IMR-90 (cell line): ENCODE measurements at regions not wholly inside any gene's neighbourhood (a gene's known extent, or its start where the extent isn't known, plus 50 kb on each side); places are given as distances from the start of the nearest gene placed in this dataset.

Source experiments
- ATAC-seq: fragments of 200-7000 bp; cut with Tn5 transposase; 2 replicates; pipeline ENCODE4 v1.9.1; 2020; ENCODE audit warnings: low read depth, mild to moderate bottlenecking, moderate library complexity
- BruUV-seq: library from RNA; stranded (reverse); fragments of 400-500 nt; replicated peaks from 2 replicates; lab custom pipeline; 2021; lab: Mats Ljungman, UMichigan
- CTCF ChIA-PET: fragments of 300-600 bp; formaldehyde crosslinking; extraction: SDS; loops from one replicate; lab custom pipeline; 2021; ENCODE audit warnings: antibody characterized with exemption; lab: Yijun Ruan, JAX
- POLR2A ChIA-PET: fragments of 300-600 bp; sonication (Branson Sonifier 250); formaldehyde crosslinking; loops from one replicate; lab custom pipeline; 2022; ENCODE audit warnings: antibody characterized with exemption; ENCODE audit not compliant: unreplicated experiment; lab: Charles Lee
- DNase-seq: peaks from one replicate; pipeline ENCODE4 v3.0.0; 2013
- H2AFZ ChIP-seq: replicated peaks from 2 replicates; pipeline ENCODE3; 2013; ENCODE audit warnings: low read length, mild to moderate bottlenecking; ENCODE audit not compliant: poor library complexity
- H2AK5ac ChIP-seq: 2 replicates; pipeline ENCODE4 v1.6.1; 2013; ENCODE audit warnings: low read depth, low read length, inconsistent platforms
- H2AK9ac ChIP-seq: replicated peaks from 2 replicates; pipeline ENCODE3; 2013; ENCODE audit warnings: mild to moderate bottlenecking, low read depth, low read length, moderate library complexity; ENCODE audit not compliant: poor library complexity
- H2BK120ac ChIP-seq: 2 replicates; pipeline ENCODE4 v1.6.1; 2013; ENCODE audit warnings: low read depth, low read length, inconsistent platforms
- H2BK15ac ChIP-seq: 3 replicates; pipeline ENCODE4 v1.6.1; 2013; ENCODE audit warnings: low read depth, low read length, inconsistent platforms
- H2BK20ac ChIP-seq: 2 replicates; pipeline ENCODE4 v1.6.1; 2013; ENCODE audit warnings: low read depth, mild to moderate bottlenecking, inconsistent platforms, low read length, moderate library complexity
- H2BK5ac ChIP-seq: 2 replicates; pipeline ENCODE4 v1.6.1; 2013; ENCODE audit warnings: mild to moderate bottlenecking, low read depth, low read length, inconsistent platforms; ENCODE audit not compliant: poor library complexity, severe bottlenecking
- H3K14ac ChIP-seq: replicated peaks from 2 replicates; pipeline ENCODE4 v1.6.1; 2013; ENCODE audit warnings: low read depth, low read length, inconsistent platforms
- H3K18ac ChIP-seq: 2 replicates; pipeline ENCODE4 v1.6.1; 2013; ENCODE audit warnings: low read depth, low read length, control low read depth
- H3K23ac ChIP-seq: 2 replicates; pipeline ENCODE4 v1.6.1; 2013; ENCODE audit warnings: low read depth, low read length, inconsistent platforms
- H3K27ac ChIP-seq: 2 replicates; pipeline ENCODE4 v1.5.1; 2013; ENCODE audit warnings: mild to moderate bottlenecking, control low read depth, low read length; ENCODE audit not compliant: insufficient read depth
- H3K27me3 ChIP-seq: 2 replicates; pipeline ENCODE4 v1.6.1; 2013; ENCODE audit warnings: low read length; ENCODE audit not compliant: control insufficient read depth, insufficient read depth
- H3K36me3 ChIP-seq: 2 replicates; pipeline ENCODE4 v1.6.1; 2013; ENCODE audit warnings: low read length, mixed read lengths; ENCODE audit not compliant: control insufficient read depth, insufficient read depth
- H3K4ac ChIP-seq: 2 replicates; pipeline ENCODE4 v1.6.1; 2013; ENCODE audit warnings: low read depth, low read length, inconsistent platforms
- H3K4me1 ChIP-seq: 2 replicates; pipeline ENCODE4 v1.6.1; 2013; ENCODE audit warnings: low read length, mixed read lengths; ENCODE audit not compliant: control insufficient read depth, insufficient read depth
- H3K4me2 ChIP-seq: 2 replicates; pipeline ENCODE4 v1.6.1; 2013; ENCODE audit warnings: low read depth, mild to moderate bottlenecking, control low read depth, low read length, moderate library complexity
- H3K4me3 ChIP-seq: 2 replicates; pipeline ENCODE4 v1.5.1; 2013; ENCODE audit warnings: low read depth, mild to moderate bottlenecking, control low read depth, low read length, moderate library complexity; ENCODE audit not compliant: insufficient read depth
- H3K56ac ChIP-seq: 2 replicates; pipeline ENCODE4 v1.6.1; 2013; ENCODE audit warnings: low read length, inconsistent platforms; ENCODE audit not compliant: insufficient read depth; ENCODE audit errors: extremely low read depth
- H3K79me1 ChIP-seq, 2 experiments: 2 replicates each; pipeline ENCODE4 v1.6.1; 2013; ENCODE audit warnings: low read length in 2 of 2, inconsistent platforms in 1 of 2, low read depth in 1 of 2
- H3K9ac ChIP-seq: 2 replicates; pipeline ENCODE4 v1.6.1; 2013; ENCODE audit warnings: low read depth, low read length, control low read depth
- H3K9me1 ChIP-seq: 2 replicates; pipeline ENCODE4 v1.6.1; 2013; ENCODE audit warnings: low read length, inconsistent platforms; ENCODE audit not compliant: insufficient read depth
- H3K9me3 ChIP-seq: 2 replicates; pipeline ENCODE4 v1.6.1; 2013; ENCODE audit warnings: low read length; ENCODE audit not compliant: control insufficient read depth, insufficient read depth
- H4K20me1 ChIP-seq: 2 replicates; pipeline ENCODE4 v1.6.1; 2013; ENCODE audit warnings: low read length, inconsistent platforms; ENCODE audit not compliant: insufficient read depth
- H4K5ac ChIP-seq: 2 replicates; pipeline ENCODE4 v1.6.1; 2013; ENCODE audit warnings: mild to moderate bottlenecking, low read depth, low read length, control low read depth
- H4K8ac ChIP-seq, 2 experiments: 2 replicates each; pipeline ENCODE4 v1.6.1; 2013; ENCODE audit warnings: low read depth in 2 of 2, low read length in 2 of 2, control low read depth in 1 of 2, inconsistent platforms in 1 of 2
- H4K91ac ChIP-seq: 2 replicates; pipeline ENCODE4 v1.6.1; 2013; ENCODE audit warnings: low read depth, low read length, inconsistent platforms; ENCODE audit not compliant: insufficient read depth
- BHLHE40 ChIP-seq: fragments of 150-350 bp; IDR thresholded peaks from 2 replicates; pipeline ENCODE4 v1.6.1; 2016; ENCODE audit warnings: mild to moderate bottlenecking, low read depth, low read length
- CEBPB ChIP-seq: IDR thresholded peaks from 2 replicates; pipeline ENCODE4 v1.6.1; 2012; ENCODE audit warnings: low read depth, low read length, improper control_type of control experiment
- CHD1 ChIP-seq: IDR thresholded peaks from 2 replicates; pipeline ENCODE4 v1.6.1; 2012; ENCODE audit warnings: low read depth, low read length, improper control_type of control experiment
- ELK1 ChIP-seq: fragments of 150-350 bp; IDR thresholded peaks from 2 replicates; pipeline ENCODE4 v1.6.1; 2016; ENCODE audit warnings: low read depth, mild to moderate bottlenecking, low read length, moderate library complexity, borderline replicate concordance
- FOS ChIP-seq: fragments of 150-350 bp; IDR thresholded peaks from 2 replicates; pipeline ENCODE4 v1.6.1; 2016; ENCODE audit warnings: low read depth, low read length
- MAZ ChIP-seq: IDR thresholded peaks from 2 replicates; pipeline ENCODE4 v1.6.1; 2012; ENCODE audit warnings: low read depth, mild to moderate bottlenecking, low read length, improper control_type of control experiment, moderate library complexity, borderline replicate concordance
- MXI1 ChIP-seq: IDR thresholded peaks from 2 replicates; pipeline ENCODE4 v1.6.1; 2012; ENCODE audit warnings: low read depth, mild to moderate bottlenecking, low read length, moderate library complexity, borderline replicate concordance
- NFE2L2 ChIP-seq: fragments of 150-350 bp; IDR thresholded peaks from 2 replicates; pipeline ENCODE4 v1.6.1; 2016; ENCODE audit warnings: low read depth, mild to moderate bottlenecking, low read length
- POLR2A ChIP-seq: IDR thresholded peaks from 2 replicates; pipeline ENCODE4 v1.6.1; 2012; ENCODE audit warnings: mild to moderate bottlenecking, low read depth, low read length
- RAD21 ChIP-seq: IDR thresholded peaks from 2 replicates; pipeline ENCODE4 v1.6.1; 2012; ENCODE audit warnings: low read length, improper control_type of control experiment
- RCOR1 ChIP-seq: IDR thresholded peaks from 2 replicates; pipeline ENCODE4 v1.6.1; 2012; ENCODE audit warnings: mild to moderate bottlenecking, low read length, improper control_type of control experiment; ENCODE audit not compliant: insufficient replicate concordance
- SMC3 ChIP-seq: fragments of 150-350 bp; IDR thresholded peaks from 2 replicates; pipeline ENCODE4 v1.6.1; 2016; ENCODE audit warnings: low read depth, mild to moderate bottlenecking, antibody characterized with exemption, low read length, moderate library complexity
- USF2 ChIP-seq: fragments of 150-350 bp; IDR thresholded peaks from 2 replicates; pipeline ENCODE4 v1.6.1; 2017; ENCODE audit warnings: mild to moderate bottlenecking, antibody characterized with exemption, low read length, low read depth
- WGBS, 2 experiments: methylation state at CpG; one replicate each; pipeline versions ENCODE4 v1.1.5 to v1.1.7; 2013; ENCODE audit warnings: missing lambda C conversion rate in 2 of 2; ENCODE audit not compliant: insufficient read length in 1 of 2; ENCODE audit errors: extremely low coverage in 2 of 2; 5-methylcytosine and 5-hydroxymethylcytosine counted together
- dilution Hi-C: fragments of 300-500 bp; cut with HindIII; formaldehyde crosslinking; loops from one replicate; pipeline ENCODE4 v1.14.3; 2018; ENCODE audit warnings: low sequenced_read_pairs; ENCODE audit not compliant: unreplicated experiment
- in situ Hi-C: fragments of 300-500 bp; cut with MboI; formaldehyde crosslinking; loops from 3 replicates; pipeline ENCODE4 v1.14.3; 2019; ENCODE audit warnings: low sequenced_read_pairs, inconsistent platforms, mixed read lengths
- intact Hi-C: fragments of 100-400 bp; cut with micrococcal nuclease; formaldehyde crosslinking; loops from 2 replicates; pipeline ENCODE4 v1.10.0; 2022

DNA sequence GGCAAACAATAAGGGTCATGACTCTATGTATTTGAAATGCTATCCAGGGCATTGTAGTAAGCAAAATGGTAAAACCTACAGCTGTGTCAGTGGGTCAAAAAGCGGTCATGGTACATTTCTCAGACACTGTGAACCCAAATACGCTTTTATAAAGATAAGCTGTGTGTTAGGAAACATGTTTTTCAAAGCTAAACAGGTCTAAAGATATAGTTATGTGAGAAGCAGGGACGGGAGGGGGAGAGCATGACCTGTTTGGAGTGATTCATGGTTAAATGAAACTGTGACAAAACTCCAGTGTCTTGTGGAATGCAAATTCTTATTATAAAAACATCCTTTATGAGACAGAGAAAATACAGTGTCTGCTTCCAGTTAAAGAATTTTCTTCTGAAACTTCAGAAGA is 205.4 kb upstream of the BMP2 start:
- Histone ChIP-seq H2AK9ac (no peak overlapping the region), H4K5ac (no peak overlapping the region), H3K79me1 (no peaks in the 10 kb centered on the region), H4K91ac (peak overlapping the region; percentile 43; the same call in 1 of the 2 replicates), H3K18ac (no peak overlapping the region), H3K56ac (0 out of 2 replicates have a peak overlapping the region, but pooled peaks have one; percentile 45), H2AFZ (no peak overlapping the region), H3K4me2 (peak overlapping the region; percentile 67; the same call in 1 of the 2 replicates), H3K4me1 (peaks cover 11% of the 10 kb centered on the region), H3K14ac (peak overlapping the region; percentile 71; the same call in 1 of the 2 replicates), H2AK5ac (no peak overlapping the region), H3K9me1 (peaks cover 12% of the 10 kb centered on the region; the same call in 1 of the 2 replicates), H3K36me3 (no peaks in the 10 kb centered on the region), H3K4me3 (no peak overlapping the region), H4K20me1 (no peaks in the 10 kb centered on the region), H3K23ac (peak overlapping the region; percentile 83; the same call in 1 of the 2 replicates), H2BK20ac (peak overlapping the region; percentile 84), H2BK15ac (no peak overlapping the region), H2BK120ac (peak overlapping the region; percentile 64), H3K9ac (no peak overlapping the region), H3K27ac (no peak overlapping the region; the same call in 1 of the 2 replicates), H3K27me3 (no peaks in the 10 kb centered on the region), H3K4ac (peak overlapping the region; percentile 52; the same call in 1 of the 2 replicates), H2BK5ac (peak overlapping the region; percentile 92), H3K9me3 (no peaks in the 10 kb centered on the region), H4K8ac (peak overlapping the region in 1 of 2 experiments; percentile 61; a peak in 1 of 4 replicates)
- ATAC-seq, result peak; percentile 88
- DNase-seq, result peak; percentile 88
- no peak for TF ChIP-seq RAD21
- TF ChIP-seq CEBPB, result 0 out of 2 replicates have a peak, but pooled peaks have one; percentile 26
- TF ChIP-seq FOS, result peak; percentile 51
- no peak for TF ChIP-seq RCOR1
- no peak for TF ChIP-seq CHD1
- TF ChIP-seq USF2, result no peak
- TF ChIP-seq MAZ, result peak; percentile 42; the same call in 1 of the 2 replicates
- TF ChIP-seq POLR2A, result no peak
- TF ChIP-seq SMC3, result no peak
- TF ChIP-seq MXI1, result no peak
- TF ChIP-seq NFE2L2, result no peak
- no peak for TF ChIP-seq ELK1
- TF ChIP-seq BHLHE40, result no peak
- POLR2A ChIA-PET, result no interaction called here
- BruUV-seq, result no TSS peak
- intact Hi-C loops (no loop called here), dilution Hi-C loops (no loop called here), in situ Hi-C loops (no loop called here)
- no CpG with 5 or more reads among the region's 3 CpGs for WGBS, 2 experiments
- CTCF ChIA-PET, result interaction anchor here (0.6 kb wide), 1 partner anchor 215 kb away, joined by 3 read pairs; no protein-coding TSS in a partner anchor
